ENCODE measurements at regions not wholly inside any gene's neighbourhood (a gene's known extent, or its start where the extent isn't known, plus 50 kb on each side); places are given as distances from the start of the nearest gene placed in this dataset.

GRCh38 chr5:167339205-167339604 lies 952.2 kb upstream of the WWC1 start:
- TF ChIP-seq POLR2AphosphoS5 (IDR thresholded peaks at IDR 0.05) (no peak), REST (IDR thresholded peaks at IDR 0.05; ENCODE audit: borderline replicate concordance) (no peak), CTCF (IDR thresholded peaks at IDR 0.05; ENCODE audit: poor library complexity, severe bottlenecking) (no peak), TAF1 (IDR thresholded peaks at IDR 0.05; ENCODE audit: low read depth) (no peak), RAD21 (conservative IDR thresholded peaks at IDR 0.05) (no peak), EP300 (conservative IDR thresholded peaks at IDR 0.05; ENCODE audit: poor library complexity, severe bottlenecking) (no peak), EZH2 (IDR thresholded peaks at IDR 0.05; ENCODE audit: borderline replicate concordance, insufficient read depth, low read length, poor library complexity, severe bottlenecking) (no peak), MXI1 (conservative IDR thresholded peaks at IDR 0.05; ENCODE audit: poor library complexity, severe bottlenecking) (no peak), SMC3 (conservative IDR thresholded peaks at IDR 0.05; ENCODE audit: poor library complexity) (no peak)
- no peak overlapping the region for H3K4me3 ChIP-seq (ENCODE audit: low read length)
- no peak overlapping the region for H3K9ac ChIP-seq (ENCODE audit: low read length)
- no peak overlapping the region for H2AFZ ChIP-seq (ENCODE audit: low read depth, low read length)
- H3K27ac ChIP-seq (ENCODE audit: low read length): no peak overlapping the region
- no peaks in the 10 kb centered on the region for H3K9me2 ChIP-seq (ENCODE audit: insufficient read depth, low read length)
- no peaks in the 10 kb centered on the region for H4K20me1 ChIP-seq (ENCODE audit: insufficient read depth)
- H3K4me2 ChIP-seq (ENCODE audit: low read length): no peak overlapping the region
- H3F3A ChIP-seq (ENCODE audit: insufficient read depth, low read length, poor library complexity, severe bottlenecking): no peaks in the 10 kb centered on the region
- H3K36me3 ChIP-seq (ENCODE audit: insufficient read depth, low read length): no peaks in the 10 kb centered on the region
- no peaks in the 10 kb centered on the region for H3K79me2 ChIP-seq (replicated peaks; ENCODE audit: insufficient read depth, low read length)
- H3K27me3 ChIP-seq (ENCODE audit: insufficient read depth, low read depth, low read length): no peaks in the 10 kb centered on the region
- no peaks in the 10 kb centered on the region for H3K9me3 ChIP-seq (ENCODE audit: low read length)

GRCh38 chr5:167346461-167346860 lies 945.0 kb upstream of the WWC1 start:
- Histone ChIP-seq H2AFZ (ENCODE audit: low read depth, low read length) (no peak overlapping the region), H3K4me3 (ENCODE audit: low read length) (no peak overlapping the region), H3K36me3 (ENCODE audit: insufficient read depth, low read length) (no peaks in the 10 kb centered on the region), H3K4me2 (ENCODE audit: low read length) (no peak overlapping the region), H3K27ac (ENCODE audit: low read length) (no peak overlapping the region), H3K27me3 (ENCODE audit: insufficient read depth, low read depth, low read length) (no peaks in the 10 kb centered on the region), H3K79me2 (replicated peaks; ENCODE audit: insufficient read depth, low read length) (no peaks in the 10 kb centered on the region), H3K9me3 (ENCODE audit: low read length) (no peaks in the 10 kb centered on the region), H3F3A (ENCODE audit: insufficient read depth, low read length, poor library complexity, severe bottlenecking) (no peaks in the 10 kb centered on the region), H3K9ac (ENCODE audit: low read length) (no peak overlapping the region), H4K20me1 (ENCODE audit: insufficient read depth) (no peaks in the 10 kb centered on the region), H3K9me2 (ENCODE audit: insufficient read depth, low read length) (no peaks in the 10 kb centered on the region)
- TF ChIP-seq POLR2AphosphoS5 (IDR thresholded peaks at IDR 0.05) (no peak), RAD21 (conservative IDR thresholded peaks at IDR 0.05) (no peak), CTCF (IDR thresholded peaks at IDR 0.05; ENCODE audit: poor library complexity, severe bottlenecking) (no peak), SMC3 (conservative IDR thresholded peaks at IDR 0.05; ENCODE audit: poor library complexity) (no peak), MXI1 (conservative IDR thresholded peaks at IDR 0.05; ENCODE audit: poor library complexity, severe bottlenecking) (no peak), EZH2 (IDR thresholded peaks at IDR 0.05; ENCODE audit: borderline replicate concordance, insufficient read depth, low read length, poor library complexity, severe bottlenecking) (no peak), TAF1 (IDR thresholded peaks at IDR 0.05; ENCODE audit: low read depth) (no peak), EP300 (conservative IDR thresholded peaks at IDR 0.05; ENCODE audit: poor library complexity, severe bottlenecking) (no peak), REST (IDR thresholded peaks at IDR 0.05; ENCODE audit: borderline replicate concordance) (no peak)
